Testis (tissue), 2 donors: ENCODE measurements at regions not wholly inside any gene's neighbourhood (a gene's known extent, or its start where the extent isn't known, plus 50 kb on each side); places are given as distances from the start of the nearest gene placed in this dataset.
A peak's percentile ranks its signal among the peaks of the same experiment; 100 is the strongest.

Source experiments
- DNase-seq: peaks from one replicate; pipeline ENCODE4 v3.0.0-alpha.2; 2019
- H3K27ac ChIP-seq, 2 donors: fragments of 200-600 bp; sonication (generic); one replicate each; pipeline ENCODE4 v1.5.1; 2019
- H3K27me3 ChIP-seq: fragments of 200-600 bp; sonication (generic); one replicate; pipeline ENCODE4 v1.5.1; 2019
- H3K36me3 ChIP-seq: fragments of 200-600 bp; sonication (generic); one replicate; pipeline ENCODE4 v1.5.1; 2017; ENCODE audit warnings: low read depth; ENCODE audit errors: missing control alignments
- H3K4me1 ChIP-seq: fragments of 200-600 bp; sonication (generic); one replicate; pipeline ENCODE4 v1.5.1; 2019
- H3K4me3 ChIP-seq, 2 donors: fragments of 200-600 bp; sonication (generic); one replicate each; pipeline ENCODE4 v1.5.1; 2017 to 2019
- H3K9me3 ChIP-seq: fragments of 200-600 bp; sonication (generic); one replicate; pipeline ENCODE4 v1.5.1; 2017
- POLR2A ChIP-seq: fragments of 450-650 bp; IDR thresholded peaks from one replicate; pipeline ENCODE4 v1.6.1; 2017; ENCODE audit warnings: antibody characterized with exemption, mild to moderate bottlenecking, moderate library complexity
- WGBS, 2 donors: methylation state at CpG; one replicate each; pipeline ENCODE4 v1.1.5; 2018; 5-methylcytosine and 5-hydroxymethylcytosine counted together
- intact Hi-C: fragments of 100-400 bp; cut with DNase I; formaldehyde crosslinking; loops from one replicate; pipeline ENCODE4 v1.15.1; 2023; ENCODE audit warnings: low total_unique reads
- TF ChIP-seq, protein P1 (sequence below), 3 experiments: fragments of 450-650 bp in 2 of 3; fragments of 200-600 bp in 1 of 3; sonication (generic) in 1 of 3; IDR thresholded peaks; one replicate each; pipeline ENCODE4 v1.5.1; 2016 to 2019; ENCODE audit warnings: antibody characterized with exemption in 3 of 3, mild to moderate bottlenecking in 2 of 3, moderate library complexity in 1 of 3

GRCh38 chr5:175257847-175258194 is 186.2 kb downstream of the DRD1 start:
- 67 to 74% methylated on average over 1 of the region's 1 CpG for WGBS, 2 donors
- Histone ChIP-seq H3K4me1 (no peaks in the 10 kb centered on the region), H3K36me3 (no peaks in the 10 kb centered on the region), H3K27me3 (no peaks in the 10 kb centered on the region), H3K9me3 (no peaks in the 10 kb centered on the region), H3K27ac (no peak overlapping the region), H3K4me3 (no peak overlapping the region)
- intact Hi-C loops = no loop called here
- no peak for TF ChIP-seq POLR2A
- TF ChIP-seq, protein P1, sequence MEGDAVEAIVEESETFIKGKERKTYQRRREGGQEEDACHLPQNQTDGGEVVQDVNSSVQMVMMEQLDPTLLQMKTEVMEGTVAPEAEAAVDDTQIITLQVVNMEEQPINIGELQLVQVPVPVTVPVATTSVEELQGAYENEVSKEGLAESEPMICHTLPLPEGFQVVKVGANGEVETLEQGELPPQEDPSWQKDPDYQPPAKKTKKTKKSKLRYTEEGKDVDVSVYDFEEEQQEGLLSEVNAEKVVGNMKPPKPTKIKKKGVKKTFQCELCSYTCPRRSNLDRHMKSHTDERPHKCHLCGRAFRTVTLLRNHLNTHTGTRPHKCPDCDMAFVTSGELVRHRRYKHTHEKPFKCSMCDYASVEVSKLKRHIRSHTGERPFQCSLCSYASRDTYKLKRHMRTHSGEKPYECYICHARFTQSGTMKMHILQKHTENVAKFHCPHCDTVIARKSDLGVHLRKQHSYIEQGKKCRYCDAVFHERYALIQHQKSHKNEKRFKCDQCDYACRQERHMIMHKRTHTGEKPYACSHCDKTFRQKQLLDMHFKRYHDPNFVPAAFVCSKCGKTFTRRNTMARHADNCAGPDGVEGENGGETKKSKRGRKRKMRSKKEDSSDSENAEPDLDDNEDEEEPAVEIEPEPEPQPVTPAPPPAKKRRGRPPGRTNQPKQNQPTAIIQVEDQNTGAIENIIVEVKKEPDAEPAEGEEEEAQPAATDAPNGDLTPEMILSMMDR (IDR thresholded peaks at IDR 0.05) = no peak
- peak; percentile 19 for DNase-seq

- WGBS, 2 donors = 61 to 68% methylated on average over 4 of the region's 4 CpGs
- no peaks in the 10 kb centered on the region for H3K36me3 ChIP-seq
- DNase-seq = no peak
- H3K4me3 ChIP-seq = no peak overlapping the region
- H3K27me3 ChIP-seq = no peaks in the 10 kb centered on the region
- no peak for TF ChIP-seq POLR2A
- intact Hi-C loops = no loop called here
- no peaks in the 10 kb centered on the region for H3K9me3 ChIP-seq
- no peak overlapping the region for H3K27ac ChIP-seq
- H3K4me1 ChIP-seq = no peaks in the 10 kb centered on the region
Measured at GRCh38 chr5:175257128-175257846, 186.7 kb downstream of the DRD1 start.

DNA sequence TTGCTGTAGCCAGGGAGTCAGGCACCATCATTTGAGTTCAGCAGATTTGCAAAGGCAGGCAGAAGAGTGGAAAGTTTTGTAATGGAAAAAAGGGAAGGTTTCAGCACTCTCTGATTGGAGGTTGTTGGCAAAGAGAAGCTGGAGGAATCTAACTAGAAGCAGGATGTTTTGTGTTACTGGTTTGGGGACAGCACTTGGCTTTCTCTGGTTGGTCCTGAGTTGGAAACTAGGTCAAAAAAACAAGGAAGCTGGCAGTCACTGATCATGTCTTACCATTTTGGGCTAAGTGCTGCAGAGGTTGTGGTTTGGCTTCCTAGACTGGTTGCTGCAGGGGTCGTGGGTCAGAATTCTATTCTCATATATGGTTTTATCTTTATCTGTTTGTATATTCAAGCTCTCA is 189.8 kb downstream of the DRD1 start:
- no peaks in the 10 kb centered on the region for H3K4me1 ChIP-seq
- 47 to 56% methylated on average over 1 of the region's 1 CpG for WGBS, 2 donors
- no peaks in the 10 kb centered on the region for H3K27me3 ChIP-seq
- peak; percentile 14 for DNase-seq
- no peak overlapping the region for H3K4me3 ChIP-seq
- no peaks in the 10 kb centered on the region for H3K36me3 ChIP-seq
- intact Hi-C loops = no loop called here
- no peaks in the 10 kb centered on the region for H3K9me3 ChIP-seq
- TF ChIP-seq, protein P1 (IDR thresholded peaks at IDR 0.05) = no peak
- no peak for TF ChIP-seq POLR2A
- H3K27ac ChIP-seq = no peak overlapping the region

GRCh38 chr5:175253597-175253996 is 190.4 kb downstream of the DRD1 start:
- H3K36me3 ChIP-seq = no peaks in the 10 kb centered on the region
- 66 to 78% methylated on average over 8 of the region's 8 CpGs for WGBS, 2 donors
- no peak overlapping the region for H3K4me3 ChIP-seq
- H3K27me3 ChIP-seq = no peaks in the 10 kb centered on the region
- no peak for DNase-seq
- H3K9me3 ChIP-seq = no peaks in the 10 kb centered on the region
- no peak overlapping the region for H3K27ac ChIP-seq
- intact Hi-C loops = no loop called here
- H3K4me1 ChIP-seq = no peaks in the 10 kb centered on the region
- no peak for TF ChIP-seq POLR2A
- TF ChIP-seq, protein P1 (IDR thresholded peaks at IDR 0.05) = no peak

DNA sequence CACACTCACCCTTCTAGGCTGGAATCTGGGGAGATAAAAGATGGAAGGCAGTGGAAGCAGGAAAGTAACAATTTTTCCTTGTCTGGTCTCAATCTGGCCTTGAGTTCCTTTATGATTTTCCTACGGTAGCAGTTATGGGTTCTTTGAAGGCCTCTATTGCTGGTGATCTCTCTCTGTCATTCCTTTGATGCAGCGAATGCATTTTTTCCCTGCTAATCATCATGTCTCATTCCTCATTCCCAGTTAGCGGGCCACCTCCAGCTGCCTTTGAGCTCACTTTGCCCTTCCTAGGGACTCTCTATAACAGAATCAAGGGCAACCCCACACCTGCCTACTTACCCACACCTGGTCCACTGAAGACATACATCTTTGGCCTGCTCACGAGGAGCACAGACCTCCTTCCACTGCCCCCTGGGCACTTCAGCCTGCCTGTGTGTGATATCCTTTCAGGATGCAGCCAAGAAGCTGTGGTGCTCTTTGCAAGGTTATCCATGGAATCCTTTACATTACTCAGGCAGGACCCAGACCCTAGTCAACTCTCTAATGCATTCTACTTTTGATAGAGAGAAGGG is 191.7 kb downstream of the DRD1 start:
- TF ChIP-seq POLR2A = no peak
- TF ChIP-seq, protein P1 (IDR thresholded peaks at IDR 0.05) = no peak
- WGBS, 2 donors = 86% methylated on average over 4 of the region's 4 CpGs
- DNase-seq = no peak
- H3K4me3 ChIP-seq = no peak overlapping the region
- no peaks in the 10 kb centered on the region for H3K27me3 ChIP-seq
- no peaks in the 10 kb centered on the region for H3K4me1 ChIP-seq
- H3K9me3 ChIP-seq = no peaks in the 10 kb centered on the region
- intact Hi-C loops = no loop called here
- H3K27ac ChIP-seq = no peak overlapping the region
- H3K36me3 ChIP-seq = no peaks in the 10 kb centered on the region
